HG03066 (cell line): ENCODE measurements at regions not wholly inside any gene's neighbourhood (a gene's known extent, or its start where the extent isn't known, plus 50 kb on each side); places are given as distances from the start of the nearest gene placed in this dataset.
"Not testable (repeated sequence)": the region's sequence is repeated elsewhere in the genome, so short reads cannot be mapped to it uniquely, and the experiment has no call there.

ENCODE experiments used
- ATAC-seq: cut with Tn5 transposase; IDR thresholded peaks from one replicate; pipeline ENCODE4 v1.9.1; 2021; ENCODE audit warnings: low read depth; ENCODE audit not compliant: unreplicated experiment

DNA sequence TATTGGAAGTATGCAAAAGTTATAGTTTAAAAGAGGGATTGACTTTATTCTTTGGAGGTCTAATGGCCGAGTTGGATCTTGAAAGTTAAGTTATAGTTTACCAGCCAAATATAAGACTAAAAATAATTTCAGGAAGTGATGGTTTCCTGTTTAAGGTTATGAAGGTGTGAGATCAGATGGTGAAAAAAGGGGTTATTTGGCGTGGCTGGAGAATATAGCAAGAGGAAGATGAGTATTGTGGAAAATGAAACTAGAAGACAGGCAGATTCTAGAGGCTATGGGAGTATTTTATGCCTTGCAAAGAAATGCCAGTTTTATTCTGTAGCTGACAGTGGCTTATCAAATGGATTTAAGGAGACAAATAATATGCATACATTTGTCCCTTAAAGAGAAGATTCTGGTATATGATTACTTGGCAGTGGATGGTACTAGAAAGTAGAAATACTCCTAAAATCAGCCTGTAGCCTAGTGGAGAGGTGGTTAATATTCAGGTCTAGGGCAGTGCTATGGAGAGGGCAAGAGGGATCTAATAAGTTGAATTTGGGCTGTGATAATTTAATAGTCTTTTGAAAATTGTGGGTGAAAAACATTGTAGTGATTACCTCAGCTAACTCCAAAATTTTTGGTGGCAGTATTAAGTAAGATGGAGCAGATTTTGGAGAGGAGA, 1091.8 kb upstream of the ATXN7L3B start:
- peak; percentile 82 for ATAC-seq

GRCh38 chr12:73452672-73453469, 1084.8 kb upstream of the ATXN7L3B start:
- ATAC-seq = peak; percentile 59

DNA sequence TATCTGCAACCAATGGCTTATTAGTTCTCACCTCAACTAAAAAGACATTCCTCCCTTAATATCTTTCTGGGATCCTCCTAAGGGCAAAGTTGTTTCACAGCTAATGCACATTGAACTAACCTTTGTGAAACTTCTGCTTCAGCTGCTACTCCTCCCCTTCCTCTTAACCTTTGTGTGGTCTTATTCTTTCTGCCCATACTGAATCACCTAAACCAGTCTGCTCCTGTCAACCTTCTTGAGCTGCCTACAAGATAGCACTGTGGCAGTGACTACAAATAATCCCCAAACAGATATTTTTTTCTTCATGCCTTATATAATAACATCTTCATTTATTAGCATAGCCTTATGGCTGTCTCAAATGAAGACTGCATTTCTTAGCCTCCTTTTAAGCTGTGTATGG, 1077.4 kb upstream of the ATXN7L3B start:
- no peak for ATAC-seq

DNA sequence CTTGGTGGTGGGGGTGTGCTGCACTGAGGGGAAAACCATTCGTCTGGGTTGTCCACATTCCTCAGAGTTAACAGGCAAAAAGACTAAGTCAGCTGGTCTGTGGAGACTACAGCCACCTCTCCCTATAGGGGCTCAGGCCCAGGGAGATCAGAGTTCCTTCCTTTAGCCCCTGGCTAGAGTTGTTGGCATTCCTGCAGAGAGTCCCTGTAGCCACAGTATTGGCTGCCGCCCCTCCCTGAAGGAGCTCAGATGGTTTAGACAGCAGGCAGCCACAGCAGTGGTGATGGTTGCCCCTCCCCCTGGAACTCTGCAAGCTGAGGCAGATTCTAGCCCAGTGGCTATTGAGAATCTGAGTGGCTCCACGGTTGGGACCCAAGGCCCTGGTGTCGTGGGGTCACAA, 1072.5 kb upstream of the ATXN7L3B start:
- ATAC-seq = no peak

DNA sequence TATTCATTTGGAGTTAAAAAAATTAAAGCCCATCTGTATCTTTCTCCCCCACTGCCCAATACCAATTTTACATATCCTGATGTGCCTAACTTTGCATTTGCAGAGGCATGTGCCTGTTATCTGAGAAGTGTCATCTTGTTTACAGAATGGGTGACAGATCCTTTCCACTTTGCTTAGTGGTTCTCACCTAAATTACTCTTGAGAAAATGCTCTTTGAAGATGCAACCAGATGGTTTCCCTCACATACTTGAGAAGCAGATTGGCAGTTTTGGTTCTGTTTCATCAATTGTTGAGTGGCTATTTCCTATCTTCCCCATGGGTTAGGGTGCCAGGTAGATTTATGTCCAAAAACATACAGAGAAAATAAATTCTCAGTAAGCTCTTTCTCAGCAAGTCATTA, 1051.4 kb upstream of the ATXN7L3B start:
- ATAC-seq = no peak

DNA sequence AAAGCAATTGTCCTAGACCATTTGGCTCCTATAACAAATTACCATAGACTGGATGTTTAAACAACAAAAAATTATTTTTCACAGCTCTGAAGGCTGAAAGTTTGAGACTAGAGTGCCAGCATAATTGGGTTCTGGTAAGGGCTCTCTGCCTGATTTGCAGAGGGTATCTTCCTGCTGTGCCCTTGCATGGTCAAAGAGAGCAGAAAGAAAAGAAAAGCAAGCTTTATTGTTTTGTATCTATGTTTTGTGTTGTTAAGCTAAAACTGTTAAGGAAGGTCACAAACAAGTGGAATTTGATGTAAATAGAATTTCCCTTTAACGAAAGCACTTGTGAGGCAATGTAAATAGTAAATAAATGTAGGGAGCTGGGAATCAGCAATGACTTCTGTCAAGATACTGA, 1031.0 kb upstream of the ATXN7L3B start:
- no peak for ATAC-seq

- no peak for ATAC-seq
These were observed 1023.0 kb upstream of the ATXN7L3B start for GRCh38 chr12:73514672-73515071.

DNA sequence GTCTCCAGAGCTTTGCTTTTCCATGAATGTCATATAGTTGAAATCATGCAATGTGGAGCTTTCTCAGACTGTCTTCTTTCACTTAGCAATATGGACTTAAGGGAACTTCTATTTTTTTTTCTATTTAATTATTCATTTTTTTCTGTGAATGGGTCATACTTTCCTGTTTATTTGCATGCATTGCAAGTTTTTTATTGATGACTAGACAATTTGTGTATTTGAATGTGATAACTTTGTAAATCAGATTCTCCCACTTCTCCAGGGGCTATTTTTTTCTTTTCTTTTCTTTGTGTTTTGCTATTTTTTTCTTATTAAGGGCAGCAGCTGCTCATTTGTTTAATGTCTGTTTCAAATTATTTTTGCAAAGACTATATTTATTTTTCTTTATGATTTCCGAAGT, 1019.8 kb upstream of the ATXN7L3B start:
- no peak for ATAC-seq

- ATAC-seq = no peak
These were observed 1008.4 kb upstream of the ATXN7L3B start for GRCh38 chr12:73529231-73529630.

DNA sequence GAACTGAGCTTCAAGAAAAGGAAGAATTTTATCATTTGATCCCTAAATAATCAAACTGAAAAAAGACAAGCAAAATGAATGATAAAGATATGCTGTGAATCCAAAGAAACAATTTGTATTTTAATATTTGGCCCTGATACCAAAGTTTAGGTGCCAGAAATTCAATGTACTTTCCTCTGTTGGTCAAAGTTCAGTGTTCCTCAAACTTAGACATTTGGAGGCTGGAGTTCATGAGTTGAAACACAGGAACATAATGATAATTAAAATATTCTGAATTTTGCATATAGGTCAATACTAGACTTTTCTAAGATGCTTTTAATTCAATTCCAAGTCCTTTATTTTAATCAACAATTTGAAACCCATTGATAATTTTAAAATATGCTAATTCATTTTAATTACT, 1007.7 kb upstream of the ATXN7L3B start:
- no peak for ATAC-seq

DNA sequence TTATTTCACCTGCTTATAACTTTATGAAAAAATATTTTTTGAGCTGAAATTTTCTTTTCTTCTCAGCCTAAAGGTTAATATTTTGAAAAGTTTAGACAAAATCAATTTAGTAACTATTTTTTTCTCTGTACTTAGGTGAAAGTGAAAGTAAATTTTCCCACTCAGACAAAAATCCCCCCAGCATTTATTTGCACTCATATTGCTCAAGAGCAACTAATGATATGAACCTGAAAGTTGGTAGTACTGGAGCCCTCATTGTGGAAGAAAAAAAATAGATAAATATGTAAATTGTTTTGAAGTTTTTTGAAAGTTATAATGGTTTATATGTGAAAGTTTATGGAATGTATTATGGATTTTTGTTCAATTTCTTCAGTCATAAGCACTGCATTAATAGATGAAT, 1005.9 kb upstream of the ATXN7L3B start:
- no peak for ATAC-seq

DNA sequence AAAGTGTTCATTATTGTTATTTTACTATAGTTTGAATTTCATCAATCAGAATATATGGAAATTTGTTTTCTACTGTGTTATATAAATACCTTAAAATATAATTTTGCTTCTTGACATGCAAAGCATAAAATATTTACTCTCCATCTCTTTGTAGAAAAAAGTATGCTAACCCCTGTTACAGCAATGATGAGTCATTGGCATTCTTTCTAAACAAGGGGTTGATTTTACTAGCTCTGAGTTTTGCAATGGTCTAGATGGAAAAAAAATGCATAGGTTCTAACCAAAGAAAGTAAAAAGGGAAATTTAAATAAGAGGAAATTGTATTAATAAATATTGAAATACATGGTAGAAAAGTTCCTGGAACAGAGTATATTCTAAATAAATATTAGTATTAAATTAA, 990.2 kb upstream of the ATXN7L3B start:
- ATAC-seq = no peak

DNA sequence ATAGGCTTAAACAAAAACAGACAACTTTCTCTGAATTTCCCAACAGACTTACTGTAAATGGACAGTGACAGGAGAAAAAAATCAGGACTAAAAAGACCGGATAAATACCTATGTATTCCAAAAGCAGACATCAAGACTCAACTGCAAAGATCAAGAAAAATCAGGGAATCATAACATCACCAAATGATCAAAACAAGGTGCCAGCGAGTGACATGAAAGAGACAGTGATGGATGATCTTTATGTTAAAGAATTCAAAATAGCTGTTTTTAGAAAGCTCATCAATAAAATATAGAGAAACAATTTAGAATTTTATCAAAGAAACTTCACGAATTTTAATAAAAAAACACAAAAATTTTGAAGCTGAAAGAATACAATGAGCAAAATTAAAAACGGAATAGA, 952.5 kb upstream of the ATXN7L3B start:
- no peak for ATAC-seq

GRCh38 chr12:73589220-73589619, 948.4 kb upstream of the ATXN7L3B start:
- ATAC-seq = no peak

DNA sequence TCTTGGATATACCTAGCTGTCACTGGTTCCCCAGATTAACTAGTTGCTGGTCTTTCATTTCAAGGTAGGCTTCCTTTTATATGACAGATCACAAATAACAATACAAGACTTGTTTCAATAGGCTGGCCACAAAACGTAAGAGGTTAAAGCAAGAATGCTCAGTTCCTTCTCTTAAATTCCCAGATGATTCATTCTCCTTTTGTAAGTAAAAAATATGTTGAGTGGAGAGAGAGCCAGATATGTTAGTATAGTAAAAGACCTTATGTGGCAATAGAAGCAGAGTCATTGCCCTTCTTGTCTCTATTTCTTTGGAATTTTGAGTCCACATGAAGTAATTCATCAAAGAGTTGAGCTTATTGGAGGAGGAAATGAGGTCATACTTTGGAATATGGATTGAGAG, 939.0 kb upstream of the ATXN7L3B start:
- ATAC-seq = no peak

DNA sequence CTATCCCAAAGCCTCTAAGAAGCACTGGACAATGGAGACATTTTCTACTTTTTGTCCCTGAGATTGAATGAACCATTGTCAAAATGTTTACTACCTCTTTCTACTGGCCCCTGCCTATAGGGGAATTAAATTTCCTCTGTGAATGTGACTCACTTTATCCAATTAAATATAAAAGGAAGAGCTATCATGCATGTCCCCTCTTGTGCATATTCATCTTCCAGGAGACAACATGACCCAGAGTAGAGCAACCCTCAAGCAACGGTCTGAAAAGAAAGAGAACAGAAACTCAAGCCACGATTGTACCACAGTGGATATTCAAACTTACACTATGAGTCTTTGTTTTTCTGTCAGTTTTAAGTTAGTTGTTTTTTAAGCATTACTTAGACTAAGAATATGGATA, 938.4 kb upstream of the ATXN7L3B start:
- no peak for ATAC-seq

DNA sequence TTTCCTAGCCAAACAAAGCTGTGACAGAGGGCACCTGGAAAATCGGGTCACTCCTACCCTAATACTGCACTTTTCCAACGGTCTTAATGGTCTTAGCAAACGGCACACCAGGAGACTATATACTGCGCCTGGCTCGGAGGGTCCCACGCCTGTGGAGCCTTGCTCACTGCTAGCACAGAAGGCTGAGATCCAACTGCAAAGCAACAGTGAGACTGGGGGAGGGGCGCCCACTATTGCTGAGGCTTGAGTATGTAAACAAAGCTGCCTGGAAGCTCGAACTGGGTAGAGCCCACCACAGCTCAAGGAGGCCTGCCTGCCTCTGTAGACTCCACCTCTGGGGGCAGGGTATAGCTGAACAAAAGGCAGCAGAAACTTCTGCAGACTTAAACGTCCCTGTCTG, 931.7 kb upstream of the ATXN7L3B start:
- not testable (repeated sequence) for ATAC-seq

DNA sequence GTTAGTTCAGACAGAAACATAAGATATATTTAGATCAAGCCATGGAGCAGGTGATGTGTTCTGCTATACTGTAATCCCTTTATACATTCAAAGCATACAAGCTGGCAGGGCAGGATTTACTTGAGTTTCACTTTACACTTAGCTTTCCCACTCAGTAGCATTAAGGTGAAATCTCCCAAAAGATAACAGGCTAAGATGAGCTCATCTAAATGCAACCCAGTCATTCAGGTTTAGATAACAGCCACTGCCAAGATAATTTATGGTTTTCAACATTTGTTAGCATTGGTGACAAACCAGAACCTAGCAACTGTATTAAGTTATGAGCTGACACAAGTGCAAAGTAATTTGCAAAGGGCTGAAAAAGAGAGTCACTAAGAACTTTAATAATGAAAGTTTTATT, 925.1 kb upstream of the ATXN7L3B start:
- ATAC-seq = no peak

- no peak for ATAC-seq
These were observed 914.2 kb upstream of the ATXN7L3B start for GRCh38 chr12:73623421-73623820.

DNA sequence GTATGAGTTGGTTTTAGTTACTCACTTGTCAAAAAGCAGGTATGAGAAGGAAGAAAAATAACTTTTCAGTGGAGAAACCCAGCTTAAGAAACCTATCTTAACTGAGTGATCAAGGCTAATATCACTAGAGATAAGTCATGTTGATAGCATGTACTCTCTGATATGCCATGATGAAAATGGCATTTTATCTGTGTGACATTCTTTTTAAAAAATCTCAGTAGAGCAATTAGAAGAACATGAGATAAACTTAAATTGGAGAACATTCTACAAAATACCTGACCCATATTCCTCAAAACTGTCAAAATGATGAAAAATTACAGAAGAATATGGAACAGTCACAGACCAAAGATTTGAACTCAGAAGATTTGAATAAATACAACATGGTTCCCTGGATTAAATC, 912.4 kb upstream of the ATXN7L3B start:
- no peak for ATAC-seq

- ATAC-seq = no peak
These were observed 908.5 kb upstream of the ATXN7L3B start for GRCh38 chr12:73629171-73629570.
